GM12878 (cell line): ENCODE measurements at regions not wholly inside any gene's neighbourhood (a gene's known extent, or its start where the extent isn't known, plus 50 kb on each side); places are given as distances from the start of the nearest gene placed in this dataset.

Experiments
- ELK1 ChIP-seq: IDR thresholded peaks from 2 replicates; pipeline ENCODE4 v1.6.1; 2012; ENCODE audit warnings: low read depth, low read length, improper control_type of control experiment
- EP300 ChIP-seq, 2 experiments: fragments of 150-350 bp in 1 of 2; IDR thresholded peaks; 2 replicates each; pipeline ENCODE4 v1.6.1; 2011 to 2012; ENCODE audit warnings: low read depth in 2 of 2, low read length in 2 of 2, borderline replicate concordance in 1 of 2, improper control_type of control experiment in 1 of 2, inconsistent platforms in 1 of 2; ENCODE audit not compliant: control insufficient read depth in 1 of 2
- EZH2 ChIP-seq: IDR thresholded peaks from 2 replicates; pipeline ENCODE4 v1.6.1; 2012; ENCODE audit warnings: low read depth, mild to moderate bottlenecking, control low read depth, inconsistent platforms, low read length, borderline replicate concordance; ENCODE audit not compliant: control insufficient read depth
- POLR2A ChIP-seq: IDR thresholded peaks from 2 replicates; pipeline ENCODE4 v1.6.1; 2011; ENCODE audit warnings: low read depth, mild to moderate bottlenecking, low read length
- POLR2AphosphoS5 ChIP-seq: IDR thresholded peaks from 2 replicates; pipeline ENCODE4 v1.6.1; 2011; ENCODE audit warnings: mild to moderate bottlenecking, low read length, inconsistent platforms
- SRF ChIP-seq, 2 experiments: IDR thresholded peaks; 2 replicates each; pipeline ENCODE4 v1.6.1; 2011; ENCODE audit warnings: low read depth in 2 of 2, low read length in 2 of 2, mild to moderate bottlenecking in 1 of 2, moderate library complexity in 1 of 2
- TF ChIP-seq, protein P1 (sequence below): fragments of 150-350 bp; IDR thresholded peaks from 2 replicates; pipeline ENCODE4 v1.6.1; 2016; ENCODE audit warnings: low read depth, low read length
- TF ChIP-seq, protein P2 (sequence below), 3 experiments: IDR thresholded peaks in 2 of 3; conservative IDR thresholded peaks in 1 of 3; 2 replicates each; pipeline ENCODE4 v1.5.1; 2011; ENCODE audit warnings: low read depth in 3 of 3, low read length in 3 of 3, mild to moderate bottlenecking in 3 of 3, control low read depth in 2 of 3, moderate library complexity in 2 of 3, inconsistent platforms in 1 of 3, mixed read lengths in 1 of 3; ENCODE audit not compliant: control insufficient read depth in 2 of 3, insufficient read depth in 1 of 3; ENCODE audit errors: extremely low read depth in 1 of 3

- TF ChIP-seq POLR2AphosphoS5 (no peak), EZH2 (no peak), ELK1 (no peak), POLR2A (no peak), EP300 (IDR thresholded peaks at IDR 0.05; ENCODE audit: borderline replicate concordance in 1 of 2, control insufficient read depth in 1 of 2, low read depth in 2 of 2, low read length in 2 of 2) (no peak), SRF (IDR thresholded peaks at IDR 0.05; ENCODE audit: low read depth in 2 of 2, low read length in 2 of 2) (no peak)
- TF ChIP-seq, protein P1, sequence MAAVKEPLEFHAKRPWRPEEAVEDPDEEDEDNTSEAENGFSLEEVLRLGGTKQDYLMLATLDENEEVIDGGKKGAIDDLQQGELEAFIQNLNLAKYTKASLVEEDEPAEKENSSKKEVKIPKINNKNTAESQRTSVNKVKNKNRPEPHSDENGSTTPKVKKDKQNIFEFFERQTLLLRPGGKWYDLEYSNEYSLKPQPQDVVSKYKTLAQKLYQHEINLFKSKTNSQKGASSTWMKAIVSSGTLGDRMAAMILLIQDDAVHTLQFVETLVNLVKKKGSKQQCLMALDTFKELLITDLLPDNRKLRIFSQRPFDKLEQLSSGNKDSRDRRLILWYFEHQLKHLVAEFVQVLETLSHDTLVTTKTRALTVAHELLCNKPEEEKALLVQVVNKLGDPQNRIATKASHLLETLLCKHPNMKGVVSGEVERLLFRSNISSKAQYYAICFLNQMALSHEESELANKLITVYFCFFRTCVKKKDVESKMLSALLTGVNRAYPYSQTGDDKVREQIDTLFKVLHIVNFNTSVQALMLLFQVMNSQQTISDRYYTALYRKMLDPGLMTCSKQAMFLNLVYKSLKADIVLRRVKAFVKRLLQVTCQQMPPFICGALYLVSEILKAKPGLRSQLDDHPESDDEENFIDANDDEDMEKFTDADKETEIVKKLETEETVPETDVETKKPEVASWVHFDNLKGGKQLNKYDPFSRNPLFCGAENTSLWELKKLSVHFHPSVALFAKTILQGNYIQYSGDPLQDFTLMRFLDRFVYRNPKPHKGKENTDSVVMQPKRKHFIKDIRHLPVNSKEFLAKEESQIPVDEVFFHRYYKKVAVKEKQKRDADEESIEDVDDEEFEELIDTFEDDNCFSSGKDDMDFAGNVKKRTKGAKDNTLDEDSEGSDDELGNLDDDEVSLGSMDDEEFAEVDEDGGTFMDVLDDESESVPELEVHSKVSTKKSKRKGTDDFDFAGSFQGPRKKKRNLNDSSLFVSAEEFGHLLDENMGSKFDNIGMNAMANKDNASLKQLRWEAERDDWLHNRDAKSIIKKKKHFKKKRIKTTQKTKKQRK = no peak
- TF ChIP-seq, protein P2, sequence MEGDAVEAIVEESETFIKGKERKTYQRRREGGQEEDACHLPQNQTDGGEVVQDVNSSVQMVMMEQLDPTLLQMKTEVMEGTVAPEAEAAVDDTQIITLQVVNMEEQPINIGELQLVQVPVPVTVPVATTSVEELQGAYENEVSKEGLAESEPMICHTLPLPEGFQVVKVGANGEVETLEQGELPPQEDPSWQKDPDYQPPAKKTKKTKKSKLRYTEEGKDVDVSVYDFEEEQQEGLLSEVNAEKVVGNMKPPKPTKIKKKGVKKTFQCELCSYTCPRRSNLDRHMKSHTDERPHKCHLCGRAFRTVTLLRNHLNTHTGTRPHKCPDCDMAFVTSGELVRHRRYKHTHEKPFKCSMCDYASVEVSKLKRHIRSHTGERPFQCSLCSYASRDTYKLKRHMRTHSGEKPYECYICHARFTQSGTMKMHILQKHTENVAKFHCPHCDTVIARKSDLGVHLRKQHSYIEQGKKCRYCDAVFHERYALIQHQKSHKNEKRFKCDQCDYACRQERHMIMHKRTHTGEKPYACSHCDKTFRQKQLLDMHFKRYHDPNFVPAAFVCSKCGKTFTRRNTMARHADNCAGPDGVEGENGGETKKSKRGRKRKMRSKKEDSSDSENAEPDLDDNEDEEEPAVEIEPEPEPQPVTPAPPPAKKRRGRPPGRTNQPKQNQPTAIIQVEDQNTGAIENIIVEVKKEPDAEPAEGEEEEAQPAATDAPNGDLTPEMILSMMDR (IDR thresholded peaks at IDR 0.05 in 2 of 3, conservative IDR thresholded peaks at IDR 0.05 in 1 of 3; ENCODE audit: control insufficient read depth in 2 of 3, extremely low read depth in 1 of 3, insufficient read depth in 1 of 3, low read depth in 3 of 3, low read length in 3 of 3) = no peak
Measured at GRCh38 chr2:142615876-142616275, 261.6 kb upstream of the KYNU start.
